GM10266 (cell line): ENCODE measurements at regions not wholly inside any gene's neighbourhood (a gene's known extent, or its start where the extent isn't known, plus 50 kb on each side); places are given as distances from the start of the nearest gene placed in this dataset.

ENCODE experiments used
- DNase-seq: peaks from one replicate; pipeline ENCODE4 v3.0.0; 2012; ENCODE audit errors: extremely low spot score
- TF ChIP-seq, protein P1 (sequence below): IDR thresholded peaks from 2 replicates; pipeline ENCODE4 v1.5.1; 2012; ENCODE audit warnings: mild to moderate bottlenecking, low read depth; ENCODE audit not compliant: control insufficient read depth, insufficient read depth; ENCODE audit errors: missing control alignments

- TF ChIP-seq, protein P1, sequence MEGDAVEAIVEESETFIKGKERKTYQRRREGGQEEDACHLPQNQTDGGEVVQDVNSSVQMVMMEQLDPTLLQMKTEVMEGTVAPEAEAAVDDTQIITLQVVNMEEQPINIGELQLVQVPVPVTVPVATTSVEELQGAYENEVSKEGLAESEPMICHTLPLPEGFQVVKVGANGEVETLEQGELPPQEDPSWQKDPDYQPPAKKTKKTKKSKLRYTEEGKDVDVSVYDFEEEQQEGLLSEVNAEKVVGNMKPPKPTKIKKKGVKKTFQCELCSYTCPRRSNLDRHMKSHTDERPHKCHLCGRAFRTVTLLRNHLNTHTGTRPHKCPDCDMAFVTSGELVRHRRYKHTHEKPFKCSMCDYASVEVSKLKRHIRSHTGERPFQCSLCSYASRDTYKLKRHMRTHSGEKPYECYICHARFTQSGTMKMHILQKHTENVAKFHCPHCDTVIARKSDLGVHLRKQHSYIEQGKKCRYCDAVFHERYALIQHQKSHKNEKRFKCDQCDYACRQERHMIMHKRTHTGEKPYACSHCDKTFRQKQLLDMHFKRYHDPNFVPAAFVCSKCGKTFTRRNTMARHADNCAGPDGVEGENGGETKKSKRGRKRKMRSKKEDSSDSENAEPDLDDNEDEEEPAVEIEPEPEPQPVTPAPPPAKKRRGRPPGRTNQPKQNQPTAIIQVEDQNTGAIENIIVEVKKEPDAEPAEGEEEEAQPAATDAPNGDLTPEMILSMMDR: no peak
- DNase-seq: no peak
These were observed 647.1 kb upstream of the SLITRK6 start for GRCh38 chr13:86446311-86446710.

- no peak for DNase-seq
- TF ChIP-seq, protein P1: no peak
These were observed 648.3 kb upstream of the SLITRK6 start for GRCh38 chr13:86447479-86447878.

DNA sequence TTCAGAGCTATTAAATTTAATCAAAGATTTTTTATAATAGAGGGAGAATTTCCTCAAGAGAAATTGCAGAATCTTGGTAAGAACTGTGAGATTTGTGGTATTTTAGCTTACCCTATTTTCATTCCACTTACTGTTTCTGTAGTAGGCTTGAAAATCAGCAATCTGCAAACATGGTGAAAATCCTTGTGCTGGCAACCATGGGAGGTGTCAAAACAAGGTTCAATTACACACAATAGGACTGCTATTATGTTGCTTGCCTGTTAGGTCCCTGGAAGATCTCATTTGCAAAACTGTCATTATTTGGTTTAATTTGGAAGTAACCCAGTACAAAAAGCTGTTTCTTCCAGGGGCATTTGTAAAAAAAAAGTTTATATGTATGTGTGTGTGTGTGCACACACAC is 662.8 kb upstream of the SLITRK6 start:
- TF ChIP-seq, protein P1: no peak
- DNase-seq: no peak

- DNase-seq: no peak
- TF ChIP-seq, protein P1: no peak
These were observed 665.0 kb upstream of the SLITRK6 start for GRCh38 chr13:86464193-86464592.

DNA sequence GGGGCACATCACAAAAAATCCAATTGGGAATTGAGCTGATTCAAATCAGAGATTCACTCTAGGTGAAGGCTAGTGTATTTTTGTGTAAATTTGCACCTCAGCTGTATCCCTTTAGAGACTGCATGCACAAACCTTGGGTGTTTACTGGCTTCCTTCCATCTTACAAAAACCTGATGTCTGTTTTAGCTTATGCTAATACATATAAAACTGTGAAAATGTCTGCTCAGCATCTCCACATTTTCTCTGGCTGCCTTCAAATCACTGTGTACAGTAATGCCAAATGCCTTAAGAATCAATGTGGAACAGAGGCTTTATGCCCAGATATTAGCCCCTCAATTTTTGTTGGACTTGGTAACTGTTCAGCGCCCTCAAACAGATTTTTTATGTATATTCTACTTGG is 675.8 kb upstream of the SLITRK6 start:
- TF ChIP-seq, protein P1: no peak
- DNase-seq: no peak

DNA sequence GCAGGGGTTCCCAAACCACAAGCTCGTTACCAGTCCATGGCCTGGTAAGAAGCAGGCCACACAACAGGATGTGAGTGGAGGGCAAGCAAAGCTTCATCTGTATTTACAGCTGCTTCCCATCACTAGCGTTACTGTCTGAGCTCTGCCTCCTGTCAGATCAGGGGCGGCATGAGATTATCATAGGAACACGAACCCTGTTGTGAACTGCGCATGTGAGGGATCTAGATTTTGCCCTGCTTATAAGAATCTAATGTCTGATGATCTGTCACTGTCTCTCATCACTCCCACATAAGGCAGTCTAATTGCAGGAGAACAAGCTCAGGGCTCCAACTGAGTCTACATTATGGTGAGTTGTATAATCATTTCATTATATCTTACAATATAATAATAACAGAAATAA is 677.4 kb upstream of the SLITRK6 start:
- no peak for DNase-seq
- TF ChIP-seq, protein P1: no peak

GRCh38 chr13:86486582-86486981 is 687.4 kb upstream of the SLITRK6 start:
- no peak for DNase-seq
- TF ChIP-seq, protein P1: no peak
